ENCODE measurements at regions not wholly inside any gene's neighbourhood (a gene's known extent, or its start where the extent isn't known, plus 50 kb on each side); places are given as distances from the start of the nearest gene placed in this dataset.

- no peaks in the 10 kb centered on the region for H3K36me3 ChIP-seq (ENCODE audit: control insufficient read depth, insufficient read depth, low read length)
- POLR2A ChIA-PET = no interaction called here
- TF ChIP-seq, protein P1, sequence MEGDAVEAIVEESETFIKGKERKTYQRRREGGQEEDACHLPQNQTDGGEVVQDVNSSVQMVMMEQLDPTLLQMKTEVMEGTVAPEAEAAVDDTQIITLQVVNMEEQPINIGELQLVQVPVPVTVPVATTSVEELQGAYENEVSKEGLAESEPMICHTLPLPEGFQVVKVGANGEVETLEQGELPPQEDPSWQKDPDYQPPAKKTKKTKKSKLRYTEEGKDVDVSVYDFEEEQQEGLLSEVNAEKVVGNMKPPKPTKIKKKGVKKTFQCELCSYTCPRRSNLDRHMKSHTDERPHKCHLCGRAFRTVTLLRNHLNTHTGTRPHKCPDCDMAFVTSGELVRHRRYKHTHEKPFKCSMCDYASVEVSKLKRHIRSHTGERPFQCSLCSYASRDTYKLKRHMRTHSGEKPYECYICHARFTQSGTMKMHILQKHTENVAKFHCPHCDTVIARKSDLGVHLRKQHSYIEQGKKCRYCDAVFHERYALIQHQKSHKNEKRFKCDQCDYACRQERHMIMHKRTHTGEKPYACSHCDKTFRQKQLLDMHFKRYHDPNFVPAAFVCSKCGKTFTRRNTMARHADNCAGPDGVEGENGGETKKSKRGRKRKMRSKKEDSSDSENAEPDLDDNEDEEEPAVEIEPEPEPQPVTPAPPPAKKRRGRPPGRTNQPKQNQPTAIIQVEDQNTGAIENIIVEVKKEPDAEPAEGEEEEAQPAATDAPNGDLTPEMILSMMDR (IDR thresholded peaks at IDR 0.05; ENCODE audit: insufficient read depth, low read depth, low read length) = no peak
- CTCF ChIA-PET = interaction anchor here (1.3 kb wide), 1 partner anchor 12 kb away, joined by 3 read pairs; no protein-coding TSS in a partner anchor
- DNase-seq (ENCODE audit: low read depth) = no peak
- no peaks in the 10 kb centered on the region for H3K27me3 ChIP-seq (ENCODE audit: control insufficient read depth, insufficient read depth, low read length)
- H3K4me3 ChIP-seq (ENCODE audit: low read depth, low read length) = no peak overlapping the region
Observed at GRCh38 chr9:90958328-90958727, 156.7 kb downstream of the SYK start.

DNA sequence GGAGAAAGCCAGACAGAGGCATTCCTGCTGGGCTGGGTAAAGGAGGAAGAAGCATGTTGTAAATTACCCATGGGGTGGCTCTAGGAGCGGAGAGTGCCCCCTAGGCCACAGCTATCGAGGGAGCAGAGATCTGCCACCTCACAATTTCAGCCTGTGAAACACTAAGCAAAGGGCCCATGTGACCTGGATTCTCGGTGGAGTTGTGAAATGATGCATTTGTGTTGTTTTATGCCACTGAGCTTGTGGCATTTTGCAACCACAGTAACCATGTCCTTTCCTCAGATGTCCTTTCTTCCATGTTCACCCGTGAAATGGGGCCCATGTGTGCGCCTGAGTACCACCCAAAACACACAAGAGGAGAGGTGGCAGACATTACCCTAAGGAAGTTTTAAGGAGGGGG is 159.3 kb downstream of the SYK start:
- H3K27me3 ChIP-seq (ENCODE audit: control insufficient read depth, insufficient read depth, low read length) = no peaks in the 10 kb centered on the region
- POLR2A ChIA-PET = no interaction called here
- TF ChIP-seq, protein P1 (IDR thresholded peaks at IDR 0.05; ENCODE audit: insufficient read depth, low read depth, low read length) = no peak
- H3K4me3 ChIP-seq (ENCODE audit: low read depth, low read length) = no peak overlapping the region
- DNase-seq (ENCODE audit: low read depth) = no peak
- no peaks in the 10 kb centered on the region for H3K36me3 ChIP-seq (ENCODE audit: control insufficient read depth, insufficient read depth, low read length)
- CTCF ChIA-PET = interaction anchor here (1.7 kb wide), 1 partner anchor 45 kb away, joined by 6 read pairs; no protein-coding TSS in a partner anchor

- Histone ChIP-seq H3K27me3 (ENCODE audit: control insufficient read depth, insufficient read depth, low read length) (no peaks in the 10 kb centered on the region), H3K36me3 (ENCODE audit: control insufficient read depth, insufficient read depth, low read length) (no peaks in the 10 kb centered on the region), H3K4me3 (ENCODE audit: low read depth, low read length) (no peak overlapping the region)
- ChIA-PET CTCF (interaction anchor here (1.7 kb wide), 1 partner anchor 46 kb away, joined by 6 read pairs; no protein-coding TSS in a partner anchor), POLR2A (no interaction called here)
- no peak for DNase-seq (ENCODE audit: low read depth)
- TF ChIP-seq, protein P1 (IDR thresholded peaks at IDR 0.05; ENCODE audit: insufficient read depth, low read depth, low read length) = no peak
Observed at GRCh38 chr9:90961375-90961774, 159.8 kb downstream of the SYK start.

DNA sequence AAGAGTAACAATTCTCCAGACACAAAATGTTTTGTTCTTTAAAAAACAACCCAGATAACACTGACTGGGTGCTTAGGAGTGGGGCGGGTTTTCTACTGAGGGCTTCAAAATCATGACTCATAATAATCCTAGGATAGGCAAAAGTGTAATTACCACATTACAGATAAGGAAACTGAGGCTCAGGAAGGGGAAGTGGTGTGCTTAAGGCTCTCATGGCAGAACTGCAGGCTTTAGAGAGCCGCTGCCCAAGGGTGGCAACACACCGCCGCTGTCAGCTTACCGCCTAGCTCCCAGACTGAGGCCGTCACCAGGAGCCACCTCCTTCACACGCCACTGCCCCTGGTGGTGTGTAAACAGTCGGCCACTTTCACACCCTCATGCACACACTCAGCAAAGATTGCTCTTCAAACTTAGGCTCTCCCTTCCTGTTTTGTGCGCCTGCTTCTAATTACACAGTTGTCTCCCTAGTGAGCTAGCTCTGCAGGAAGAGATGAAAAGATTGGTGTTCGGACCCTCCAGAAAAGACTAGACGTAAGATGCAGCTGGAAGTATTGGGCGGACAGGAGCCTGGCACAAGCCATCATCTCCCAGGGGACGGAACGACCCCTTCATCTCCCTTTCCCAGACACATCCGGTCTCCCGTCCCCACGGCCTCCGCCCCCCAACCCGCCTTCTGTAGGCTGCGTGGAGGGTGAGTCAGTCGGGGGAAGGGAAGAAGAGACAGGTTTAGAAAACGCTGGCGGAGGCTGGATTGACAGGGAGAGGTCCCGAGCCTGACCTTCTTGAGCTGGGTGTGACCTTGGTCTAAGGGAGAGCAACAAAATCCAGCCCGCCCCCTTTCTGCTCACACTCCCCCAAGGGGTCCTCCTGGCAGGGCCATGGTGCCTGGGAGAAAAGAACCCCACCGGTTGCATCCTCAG is 162.7 kb downstream of the SYK start:
- no peaks in the 10 kb centered on the region for H3K27me3 ChIP-seq (ENCODE audit: control insufficient read depth, insufficient read depth, low read length)
- POLR2A ChIA-PET = interaction anchor here (0.6 kb wide), 1 partner anchor 691 kb away, joined by 5 read pairs; no protein-coding TSS in a partner anchor
- no peak for DNase-seq (ENCODE audit: low read depth)
- no peaks in the 10 kb centered on the region for H3K36me3 ChIP-seq (ENCODE audit: control insufficient read depth, insufficient read depth, low read length)
- TF ChIP-seq, protein P1 (IDR thresholded peaks at IDR 0.05; ENCODE audit: insufficient read depth, low read depth, low read length) = no peak
- CTCF ChIA-PET = interaction anchor here (0.6 to 1.6 kb wide), 2 partner anchors 19 to 50 kb away, joined by 3 to 5 read pairs; no protein-coding TSS in a partner anchor
- no peak overlapping the region for H3K4me3 ChIP-seq (ENCODE audit: low read depth, low read length)

- CTCF ChIA-PET = no interaction called here
- TF ChIP-seq, protein P1 (IDR thresholded peaks at IDR 0.05; ENCODE audit: insufficient read depth, low read depth, low read length) = no peak
Observed at GRCh38 chr9:90965226-90966030, 163.8 kb downstream of the SYK start.

More at GRCh38 chr9:90965226-90966030, 163.8 kb downstream of the SYK start:
- Histone ChIP-seq H3K4me3 (ENCODE audit: low read depth, low read length) (no peak overlapping the region), H3K27me3 (ENCODE audit: control insufficient read depth, insufficient read depth, low read length) (no peaks in the 10 kb centered on the region), H3K36me3 (ENCODE audit: control insufficient read depth, insufficient read depth, low read length) (no peaks in the 10 kb centered on the region)
- no peak for DNase-seq (ENCODE audit: low read depth)
- POLR2A ChIA-PET = no interaction called here
